ENCODE measurements at regions not wholly inside any gene's neighbourhood (a gene's known extent, or its start where the extent isn't known, plus 50 kb on each side); places are given as distances from the start of the nearest gene placed in this dataset.
A peak's percentile ranks its signal among the peaks of the same experiment; 100 is the strongest.

DNA sequence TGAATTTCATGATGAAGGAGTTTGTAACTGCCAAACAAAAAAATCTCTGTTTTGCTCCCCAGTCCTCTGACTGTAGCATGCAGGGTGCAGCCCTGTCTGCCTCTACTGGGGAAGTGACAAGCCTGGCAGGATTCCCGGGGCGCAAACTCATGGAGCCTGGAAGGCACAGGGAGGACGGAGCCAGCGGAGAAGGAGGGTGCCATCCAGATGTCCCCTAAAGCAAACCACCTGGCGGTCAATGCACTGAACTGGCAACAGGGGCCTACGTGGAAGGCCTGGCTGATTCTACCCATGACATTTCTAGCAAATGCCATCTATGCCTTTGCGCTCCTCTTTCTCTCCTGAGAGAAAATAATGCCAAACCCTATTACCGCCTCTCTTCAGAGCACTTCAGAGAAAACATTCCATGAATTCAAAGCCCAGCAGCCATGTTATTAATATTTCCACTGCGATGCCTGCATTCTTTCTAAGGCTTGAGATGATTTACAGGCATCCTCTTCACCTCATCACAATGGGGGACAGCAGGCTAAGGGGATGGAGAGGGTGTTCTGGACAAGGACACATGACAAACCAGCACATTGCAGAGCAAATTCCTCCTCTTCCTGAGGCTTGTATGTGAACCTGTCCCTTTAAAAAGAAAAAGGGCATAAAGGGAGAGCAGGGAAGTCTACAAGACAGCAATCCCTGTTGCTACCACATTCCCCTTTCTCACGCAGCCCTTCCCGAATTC, 329.3 kb upstream of the NOCT start:
- DNase-seq = no peak

DNA sequence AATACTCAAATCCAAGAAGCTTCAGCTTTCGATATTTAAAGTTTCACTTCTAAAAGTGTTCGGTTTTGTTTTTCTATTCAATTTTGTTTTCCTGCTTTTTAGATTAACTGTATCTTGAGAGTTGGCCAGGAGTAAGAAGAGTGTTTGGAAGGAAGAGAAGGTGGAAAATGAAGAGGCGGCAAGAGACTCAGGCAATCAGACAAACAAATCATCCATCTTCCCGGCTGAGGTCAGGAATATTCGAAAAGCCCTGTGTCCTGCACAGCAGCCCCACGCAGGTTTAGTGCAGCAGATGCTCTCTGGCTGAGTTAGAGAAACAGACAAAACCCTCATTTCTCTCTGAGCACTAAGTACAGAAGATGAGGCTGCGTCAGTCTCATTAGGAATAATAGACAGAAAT, 330.3 kb upstream of the NOCT start:
- DNase-seq = no peak

GRCh38 chr4:138680989-138681604, 334.5 kb upstream of the NOCT start:
- peak; percentile 36 for DNase-seq

GRCh38 chr4:138680256-138680655, 335.3 kb upstream of the NOCT start:
- no peak for DNase-seq

DNA sequence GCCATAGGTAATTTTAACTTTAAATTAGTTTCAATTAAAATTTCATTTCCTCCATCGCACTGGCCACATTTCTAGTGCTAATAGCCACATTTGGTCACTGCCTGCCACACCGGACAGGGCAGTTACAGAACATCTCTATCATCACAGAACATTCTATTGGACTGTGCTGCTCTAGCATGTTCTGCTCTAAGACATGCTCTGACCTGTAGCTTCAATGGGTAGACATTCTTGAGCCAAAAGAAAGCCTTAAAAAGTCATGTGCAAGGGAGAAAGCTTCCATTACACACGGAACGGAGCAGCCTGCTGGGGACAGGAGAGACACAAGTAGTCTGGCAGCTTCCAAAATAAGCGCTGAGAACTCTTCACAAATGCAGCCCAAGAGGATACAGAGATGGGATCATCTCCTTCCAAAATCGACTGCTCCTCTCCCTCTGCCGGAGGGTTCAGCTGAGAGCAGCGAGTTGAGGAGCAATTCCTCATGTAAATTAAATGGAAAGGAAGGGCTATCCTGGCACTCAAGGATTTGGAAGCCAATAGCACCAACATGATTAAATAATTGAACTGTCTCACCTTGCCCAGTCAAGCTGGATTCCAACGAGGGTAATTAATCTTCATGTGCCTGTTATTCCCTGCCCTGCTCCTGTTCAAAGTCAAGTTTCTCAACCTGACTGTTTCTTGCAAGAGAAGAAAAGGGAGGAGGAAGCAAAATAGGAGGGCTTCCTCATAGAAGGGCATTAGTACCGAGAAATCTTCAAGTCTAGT, 336.4 kb upstream of the NOCT start:
- no peak for DNase-seq

DNA sequence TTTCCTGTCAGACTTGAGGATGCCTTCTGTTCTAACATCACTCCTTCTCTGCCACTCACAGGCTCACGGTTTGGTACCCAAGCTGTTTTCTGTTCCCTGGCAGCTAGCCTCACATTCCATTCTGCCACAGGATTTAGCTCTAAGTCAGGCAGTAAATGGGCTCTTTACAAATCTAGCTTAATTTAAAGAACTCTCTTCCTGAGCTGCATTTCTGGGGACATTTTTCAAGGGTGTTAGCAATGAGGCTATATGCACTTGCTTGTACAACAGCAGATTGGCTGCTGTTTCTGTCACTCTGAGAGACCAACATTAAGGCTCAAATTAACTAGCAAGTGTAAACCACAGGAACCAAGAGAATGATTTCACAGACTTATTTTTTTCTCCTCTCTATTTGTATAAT, 337.8 kb upstream of the NOCT start:
- no peak for DNase-seq

DNA sequence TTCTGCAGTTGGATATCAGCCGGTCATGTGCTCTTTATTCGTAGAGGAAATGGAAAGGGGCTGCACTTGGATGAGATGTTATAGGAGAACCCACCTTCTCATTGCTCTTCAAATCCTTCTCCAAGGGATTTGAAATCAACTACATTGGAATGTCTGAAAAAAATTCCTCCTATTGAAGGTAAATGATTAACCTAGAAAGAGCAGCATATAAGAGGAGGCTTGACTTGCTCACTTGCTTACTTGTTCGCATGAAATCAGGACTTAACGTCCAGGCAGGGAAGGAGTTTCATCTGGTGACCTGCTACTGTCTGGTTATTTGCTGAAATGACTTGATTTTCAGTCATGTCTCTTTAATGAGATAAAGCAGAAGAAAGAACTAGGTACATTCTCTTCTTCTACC, 338.4 kb upstream of the NOCT start:
- no peak for DNase-seq

GRCh38 chr4:138675685-138676084, 339.9 kb upstream of the NOCT start:
- DNase-seq = no peak

DNA sequence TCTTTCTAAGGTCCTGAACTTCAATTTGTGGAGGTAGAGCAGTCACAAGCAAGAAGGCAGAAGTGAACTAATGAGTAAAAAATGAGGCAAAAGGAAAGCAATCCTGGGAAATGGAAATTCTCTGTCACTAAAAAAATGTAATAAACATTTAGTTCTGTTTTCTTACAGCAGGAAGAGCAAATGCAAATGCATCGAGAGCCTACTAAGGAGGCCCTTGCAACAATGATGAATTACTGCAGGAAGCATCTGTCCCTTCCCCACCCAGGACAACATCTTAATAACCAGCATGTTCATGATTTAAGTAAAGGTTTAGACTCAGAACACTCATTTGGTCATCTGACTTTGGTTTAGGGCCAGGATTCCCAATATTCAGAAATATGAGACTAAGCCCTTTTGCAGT, 341.4 kb upstream of the NOCT start:
- DNase-seq = no peak

GRCh38 chr4:138673053-138673452, 342.5 kb upstream of the NOCT start:
- DNase-seq = no peak

GRCh38 chr4:138672393-138672976, 343.1 kb upstream of the NOCT start:
- DNase-seq = no peak

DNA sequence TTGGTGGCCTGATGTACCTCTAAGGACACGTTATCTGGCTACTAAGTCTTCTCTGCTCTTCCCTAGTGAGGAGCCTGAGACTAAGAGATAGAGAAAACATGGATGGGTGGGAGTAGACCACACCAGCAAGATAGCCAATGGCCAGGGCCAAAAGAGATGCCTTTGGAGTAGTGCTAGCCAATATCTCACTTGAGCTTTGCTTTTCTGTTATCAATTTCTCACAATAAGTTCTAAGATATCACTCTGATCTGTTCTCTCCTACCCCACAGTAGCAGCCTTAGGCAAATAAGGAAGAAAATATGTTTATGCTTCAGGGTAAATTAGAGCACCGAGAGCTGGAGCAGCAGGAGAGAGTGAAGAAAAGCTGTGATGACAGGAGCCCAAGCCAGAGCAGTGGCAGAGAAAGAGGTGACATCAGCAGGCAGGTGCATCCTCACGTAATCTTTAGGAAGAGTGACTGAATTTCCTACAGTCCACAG, 343.9 kb upstream of the NOCT start:
- no peak for DNase-seq

DNA sequence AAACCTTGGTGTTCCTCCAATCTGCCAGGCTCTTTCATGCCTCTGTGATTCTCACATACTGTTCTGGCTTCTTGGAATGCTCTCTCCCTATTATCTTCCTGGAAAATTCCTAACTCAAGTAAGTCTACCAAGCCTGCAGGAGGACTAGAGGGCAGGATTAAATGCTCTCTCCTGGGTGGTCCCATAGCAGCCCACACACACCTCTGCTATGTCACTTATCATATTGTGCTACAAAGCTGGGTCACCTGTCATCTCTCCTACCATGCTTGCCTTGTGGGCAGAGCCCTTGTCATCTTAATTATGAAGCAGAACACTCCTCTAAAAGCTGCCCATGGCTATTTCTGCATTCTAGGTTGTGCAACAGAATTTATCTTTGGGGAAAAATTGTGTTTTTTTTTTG, 344.5 kb upstream of the NOCT start:
- DNase-seq = no peak

- no peak for DNase-seq
Observed at GRCh38 chr4:138670681-138671080, 344.9 kb upstream of the NOCT start.

GRCh38 chr4:138669479-138670315, 345.9 kb upstream of the NOCT start:
- no peak for DNase-seq

- no peak for DNase-seq
Observed at GRCh38 chr4:138668309-138668708, 347.3 kb upstream of the NOCT start.

DNA sequence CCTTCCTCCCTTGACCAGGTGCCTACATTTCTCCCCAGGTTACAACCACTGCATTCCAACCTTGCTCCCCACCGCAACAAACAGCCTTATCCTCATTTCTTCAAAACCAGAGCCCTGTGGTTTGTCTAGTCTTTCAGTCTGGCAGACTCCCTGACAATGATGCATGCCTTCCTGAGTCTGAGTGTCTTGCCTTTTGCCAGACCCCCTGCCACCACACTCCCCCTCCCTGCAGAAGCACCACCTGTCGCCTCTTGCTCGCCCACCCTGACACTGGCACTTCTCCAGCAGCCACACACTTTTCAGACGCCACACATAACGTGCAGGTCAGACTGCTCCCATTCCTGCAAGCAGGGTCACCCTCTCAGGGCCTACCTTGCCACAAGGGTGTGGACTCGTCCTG, 349.2 kb upstream of the NOCT start:
- DNase-seq = no peak

DNA sequence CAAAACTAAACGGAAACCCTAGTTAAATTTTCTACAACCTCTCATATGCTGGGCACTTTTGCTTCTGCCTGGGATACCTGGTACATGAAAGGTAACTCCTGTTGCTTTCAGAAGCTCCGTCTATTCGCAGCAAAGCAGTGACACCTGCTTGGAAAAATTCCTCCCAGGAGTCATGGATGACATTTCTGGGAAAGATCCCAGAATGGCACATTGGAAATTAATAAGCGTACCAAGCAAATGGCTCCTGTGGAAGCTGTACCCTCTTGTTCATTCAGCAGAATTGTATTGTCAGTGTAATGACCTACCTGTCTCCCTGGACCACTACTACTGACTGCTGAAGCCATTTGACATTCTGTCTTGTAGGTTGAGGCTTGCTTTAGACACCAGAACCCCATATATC, 349.7 kb upstream of the NOCT start:
- DNase-seq = no peak

DNA sequence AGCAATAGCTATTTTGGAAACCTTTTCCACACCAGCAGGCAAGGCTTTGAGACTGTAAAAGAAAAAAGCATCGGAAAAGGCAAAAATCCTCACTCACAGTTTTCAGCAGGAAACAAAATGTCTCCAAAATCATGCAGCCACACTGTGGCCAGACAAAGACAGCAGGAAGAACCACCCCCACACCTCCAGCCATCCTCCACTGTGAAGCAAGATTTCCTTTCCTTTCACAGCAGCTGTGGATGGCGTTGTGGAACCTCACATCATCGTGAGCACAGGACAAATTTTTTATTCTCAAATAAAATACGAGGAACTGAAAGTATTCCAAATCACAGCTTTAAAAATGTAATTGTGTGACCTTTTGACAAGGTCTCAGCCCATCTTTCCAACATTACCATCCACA, 351.7 kb upstream of the NOCT start:
- no peak for DNase-seq

DNA sequence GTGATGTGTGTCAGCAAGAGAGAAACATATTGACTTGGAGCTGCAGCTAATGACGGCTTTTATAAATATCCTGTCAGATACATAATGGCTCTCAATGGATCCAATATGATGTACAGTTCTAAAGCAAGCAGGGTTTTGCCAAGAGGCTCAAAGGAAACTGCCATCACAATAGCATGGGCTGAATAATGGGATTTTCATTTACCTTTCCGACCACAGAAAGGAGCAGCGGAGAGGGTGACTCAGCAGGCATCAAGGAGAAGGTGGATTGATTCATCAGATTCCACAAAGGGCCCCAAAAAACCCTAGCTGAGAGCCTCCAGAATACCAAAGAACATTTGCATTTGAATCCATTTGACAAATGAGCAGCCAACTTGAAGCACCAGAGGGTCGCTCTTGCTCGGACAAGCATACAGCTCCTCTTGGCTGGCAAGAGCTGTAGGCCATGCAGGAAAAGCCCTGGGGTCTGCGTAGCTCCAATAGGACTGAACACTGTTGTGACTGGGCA, 355.7 kb upstream of the NOCT start:
- DNase-seq = no peak

DNA sequence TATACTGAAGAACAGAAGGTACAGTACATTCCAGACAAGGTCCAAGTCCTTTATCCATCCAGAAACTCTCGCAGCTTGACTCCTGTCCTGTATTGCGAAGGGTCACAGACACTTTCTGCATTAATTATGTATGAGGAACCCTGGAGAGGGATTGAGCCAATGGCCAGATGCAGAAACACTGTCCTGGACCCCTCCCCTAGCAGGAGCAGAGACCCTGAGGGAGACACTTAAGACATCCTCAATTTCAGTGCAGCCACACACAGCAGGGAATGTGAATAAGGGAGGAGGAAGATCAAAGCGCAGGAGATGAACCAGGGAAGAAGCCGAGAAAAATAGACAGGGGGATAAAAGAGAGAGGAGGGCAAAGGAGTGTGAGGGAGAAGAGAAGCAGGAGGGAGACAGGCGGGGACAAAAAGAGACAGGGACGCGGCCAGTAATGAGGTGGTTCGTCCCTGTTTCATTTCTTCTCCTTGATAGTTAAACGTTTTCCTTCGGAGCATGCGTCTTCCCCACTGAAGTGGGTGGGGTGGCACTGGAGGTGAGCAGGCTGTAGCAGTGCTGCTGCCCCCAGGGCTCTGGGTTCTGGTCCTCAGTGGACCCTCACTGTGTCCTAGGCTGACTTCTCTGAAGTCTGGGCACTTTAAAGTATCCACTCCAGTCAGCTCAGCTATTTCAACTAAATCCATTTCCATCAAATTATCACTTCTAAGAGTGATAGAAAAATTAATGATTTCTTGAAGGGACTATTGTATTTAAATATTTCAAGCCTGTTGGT, 356.4 kb upstream of the NOCT start:
- DNase-seq = no peak

DNA sequence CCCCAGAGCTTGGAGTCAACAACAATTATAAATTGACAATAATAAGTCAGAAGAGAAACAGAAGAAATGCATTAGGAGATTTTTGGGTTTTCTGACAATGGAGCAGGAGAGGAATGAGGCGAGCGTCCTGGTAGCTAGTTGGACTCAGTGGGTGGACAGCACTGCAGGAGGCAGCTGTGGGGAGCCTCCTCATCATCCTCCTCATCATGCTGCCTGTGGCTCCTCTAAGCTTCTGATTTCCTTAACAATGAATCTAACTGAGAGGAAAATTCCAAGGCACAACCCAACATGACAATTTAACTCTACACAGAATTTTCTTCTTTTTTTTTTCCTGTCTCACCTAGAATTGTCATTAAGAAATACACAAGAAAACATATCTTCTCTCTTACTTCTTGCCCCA, 357.1 kb upstream of the NOCT start:
- DNase-seq = no peak

All from NCI-H1048 (cell line).